Loucy (cell line): ENCODE measurements at regions not wholly inside any gene's neighbourhood (a gene's known extent, or its start where the extent isn't known, plus 50 kb on each side); places are given as distances from the start of the nearest gene placed in this dataset.

Source experiments
- CTCF ChIP-seq: fragments of 200-600 bp; sonication (generic); conservative IDR thresholded peaks from 2 replicates; pipeline ENCODE4 v1.5.1; 2014; ENCODE audit warnings: mild to moderate bottlenecking, antibody characterized with exemption, low read length
- EZH2phosphoT487 ChIP-seq: fragments of 200-600 bp; IDR thresholded peaks from 2 replicates; pipeline ENCODE4 v1.6.1; 2018; ENCODE audit warnings: antibody characterized with exemption, mild to moderate bottlenecking, moderate library complexity, borderline replicate concordance

GRCh38 chr11:109894242-109894641 is 198.9 kb upstream of the ZC3H12C start:
- TF ChIP-seq CTCF (no peak), EZH2phosphoT487 (no peak)
